ENCODE measurements at regions not wholly inside any gene's neighbourhood (a gene's known extent, or its start where the extent isn't known, plus 50 kb on each side); places are given as distances from the start of the nearest gene placed in this dataset.

DNA sequence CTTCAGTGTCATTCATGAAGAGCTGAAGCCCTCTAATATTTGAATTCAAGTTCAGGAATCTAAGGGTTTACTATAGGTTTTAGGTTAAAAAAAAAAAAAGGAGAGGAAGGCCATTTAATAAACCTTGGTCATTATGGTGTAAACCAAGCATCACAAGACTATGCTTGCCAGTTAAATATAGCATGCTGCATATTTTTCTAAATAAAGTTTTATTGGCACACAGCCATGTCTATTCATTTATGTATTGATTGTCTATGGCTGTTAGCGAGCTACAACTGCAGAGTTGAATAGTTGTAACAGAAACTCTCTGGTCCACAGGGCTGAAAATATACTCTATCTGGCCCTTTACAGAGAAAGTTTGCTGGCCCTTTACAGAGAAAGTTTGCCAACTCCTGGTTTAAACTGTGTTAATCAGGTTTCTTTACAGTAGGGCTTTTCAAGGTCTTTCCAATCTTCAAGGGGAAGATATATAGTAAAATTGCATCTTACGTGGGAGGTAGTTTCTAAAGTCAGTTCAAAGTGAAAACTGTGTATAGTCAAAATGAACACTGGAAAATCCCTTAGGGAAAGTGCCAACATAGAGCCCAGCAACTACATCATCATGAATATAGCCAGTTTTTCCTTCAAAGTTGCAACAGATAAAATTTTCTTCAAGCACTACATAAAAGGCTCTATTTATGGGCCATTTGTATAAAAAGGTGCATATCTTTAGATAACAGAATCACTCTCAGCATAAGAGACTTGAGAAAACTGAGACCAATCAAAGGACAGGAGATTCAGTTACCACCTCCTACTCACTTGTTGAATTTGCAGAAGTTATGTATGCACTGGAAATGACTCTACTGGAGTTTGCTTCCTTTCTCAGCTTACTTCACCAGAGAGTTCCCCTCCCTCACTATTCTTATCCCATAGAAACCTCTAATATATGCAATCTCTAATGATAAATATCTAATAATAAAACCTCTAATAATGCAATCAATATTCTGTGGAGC lies 49.7 kb upstream of the FRMD4B start:
- H3K36me3 ChIP-seq = no peaks in the 10 kb centered on the region
- TF ChIP-seq, protein P1, sequence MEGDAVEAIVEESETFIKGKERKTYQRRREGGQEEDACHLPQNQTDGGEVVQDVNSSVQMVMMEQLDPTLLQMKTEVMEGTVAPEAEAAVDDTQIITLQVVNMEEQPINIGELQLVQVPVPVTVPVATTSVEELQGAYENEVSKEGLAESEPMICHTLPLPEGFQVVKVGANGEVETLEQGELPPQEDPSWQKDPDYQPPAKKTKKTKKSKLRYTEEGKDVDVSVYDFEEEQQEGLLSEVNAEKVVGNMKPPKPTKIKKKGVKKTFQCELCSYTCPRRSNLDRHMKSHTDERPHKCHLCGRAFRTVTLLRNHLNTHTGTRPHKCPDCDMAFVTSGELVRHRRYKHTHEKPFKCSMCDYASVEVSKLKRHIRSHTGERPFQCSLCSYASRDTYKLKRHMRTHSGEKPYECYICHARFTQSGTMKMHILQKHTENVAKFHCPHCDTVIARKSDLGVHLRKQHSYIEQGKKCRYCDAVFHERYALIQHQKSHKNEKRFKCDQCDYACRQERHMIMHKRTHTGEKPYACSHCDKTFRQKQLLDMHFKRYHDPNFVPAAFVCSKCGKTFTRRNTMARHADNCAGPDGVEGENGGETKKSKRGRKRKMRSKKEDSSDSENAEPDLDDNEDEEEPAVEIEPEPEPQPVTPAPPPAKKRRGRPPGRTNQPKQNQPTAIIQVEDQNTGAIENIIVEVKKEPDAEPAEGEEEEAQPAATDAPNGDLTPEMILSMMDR (IDR thresholded peaks at IDR 0.05) = no peak
- H3K27ac ChIP-seq = no peak overlapping the region
- H3K27me3 ChIP-seq = no peaks in the 10 kb centered on the region
- DNase-seq = no peak
- intact Hi-C loops (cut with DNase I; ENCODE audit: low total_unique reads) = no loop called here
- H3K4me1 ChIP-seq = no peaks in the 10 kb centered on the region
- no peaks in the 10 kb centered on the region for H3K9me3 ChIP-seq
- H3K4me3 ChIP-seq = no peak overlapping the region

Measured in tibial artery (tissue), 4 donors.